Transverse colon (tissue), 4 donors: ENCODE measurements at regions not wholly inside any gene's neighbourhood (a gene's known extent, or its start where the extent isn't known, plus 50 kb on each side); places are given as distances from the start of the nearest gene placed in this dataset.

Experiments used
- DNase-seq: peaks from one replicate; pipeline ENCODE4 v3.0.0-alpha.2; 2019
- H3K27ac ChIP-seq, 4 donors: fragments of 200-600 bp; sonication (generic); 2 replicates each; pipeline ENCODE4 v1.5.1; 2016 to 2018; ENCODE audit warnings: inconsistent platforms in 4 of 4
- H3K27me3 ChIP-seq: fragments of 200-600 bp; sonication (generic); 2 replicates; pipeline ENCODE4 v1.5.1; 2017; ENCODE audit warnings: inconsistent platforms
- H3K36me3 ChIP-seq, 4 donors: fragments of 200-600 bp; sonication (generic); 2 replicates each; pipeline ENCODE4 v1.5.1; 2017 to 2019; ENCODE audit warnings: inconsistent platforms in 4 of 4
- H3K4me1 ChIP-seq, 4 donors: fragments of 200-600 bp; sonication (generic); 2 replicates each; pipeline ENCODE4 v1.5.1; 2017 to 2020; ENCODE audit warnings: inconsistent platforms in 4 of 4
- H3K4me3 ChIP-seq, 4 donors: fragments of 200-600 bp; sonication (generic); 1 replicate in 1 of 4; 2 replicates in 3 of 4; pipeline versions ENCODE4 v1.5.1 to v1.6.1; 2017 to 2019; ENCODE audit warnings: inconsistent platforms in 4 of 4
- H3K9me3 ChIP-seq, 2 donors: fragments of 200-600 bp; sonication (generic); 2 replicates each; pipeline ENCODE4 v1.5.1; 2017 to 2019; ENCODE audit warnings: inconsistent platforms in 2 of 2
- EP300 ChIP-seq: sonication (generic); formaldehyde crosslinking; IDR thresholded peaks from one replicate; pipeline ENCODE4 v1.6.1; 2017; ENCODE audit warnings: antibody characterized with exemption, low read depth
- POLR2A ChIP-seq: fragments of 450-650 bp; IDR thresholded peaks from one replicate; pipeline ENCODE4 v1.6.1; 2016; ENCODE audit warnings: antibody characterized with exemption, mild to moderate bottlenecking, moderate library complexity
- POLR2AphosphoS5 ChIP-seq, 3 donors: sonication (generic); formaldehyde crosslinking; IDR thresholded peaks; one replicate each; pipeline ENCODE4 v1.6.1; 2016; ENCODE audit warnings: antibody characterized with exemption in 3 of 3
- WGBS, 2 donors: methylation state at CpG; one replicate each; pipeline ENCODE4 v1.1.5; 2018; ENCODE audit warnings: low coverage in 1 of 2; 5-methylcytosine and 5-hydroxymethylcytosine counted together
- in situ Hi-C, 4 donors: fragments of 200-750 bp; cut with MboI; loops; one replicate each; pipeline versions ENCODE4 v1.15.0 to v1.15.1; 2017; ENCODE audit warnings: low sequenced_read_pairs in 3 of 4, low pct_ligation_motif_present in 1 of 4, low pct_unique_long_range_greater_than_20kb in 1 of 4
- intact Hi-C: fragments of 100-400 bp; cut with DNase I; formaldehyde crosslinking; loops from one replicate; pipeline ENCODE4 v1.15.1; 2023; ENCODE audit warnings: low total_unique reads
- TF ChIP-seq, protein P1 (sequence below), 5 experiments: fragments of 200-600 bp in 3 of 5; fragments of 450-650 bp in 2 of 5; sonication (generic) in 3 of 5; IDR thresholded peaks; 1 replicate in 2 of 5; 2 replicates in 3 of 5; pipeline ENCODE4 v1.5.1; 2016 to 2017; ENCODE audit warnings: antibody characterized with exemption in 5 of 5, inconsistent platforms in 3 of 5, mild to moderate bottlenecking in 2 of 5, moderate library complexity in 1 of 5

DNA sequence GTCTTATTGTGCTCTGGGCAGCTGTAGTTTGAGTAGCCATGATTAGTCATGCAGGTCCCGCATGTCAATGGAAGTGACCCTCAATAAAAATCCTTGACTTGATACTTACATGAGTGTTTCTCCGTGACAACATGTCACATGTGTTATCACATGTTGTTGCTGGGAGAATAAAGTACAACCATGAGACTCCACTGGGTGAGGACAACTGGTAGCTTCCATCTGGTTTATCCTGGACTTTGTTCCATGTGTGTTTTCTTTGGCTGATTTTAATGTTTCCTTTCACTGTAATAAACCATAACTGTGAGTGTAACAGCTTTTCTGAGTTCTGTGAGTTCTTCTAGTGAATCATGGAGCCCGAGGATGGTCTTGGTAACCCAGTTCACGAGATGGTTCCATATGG is 63.1 kb upstream of the NDN start:
- Histone ChIP-seq H3K27ac (peak overlapping the region in 1 of 4 donors; percentile 10), H3K9me3 (no peaks in the 10 kb centered on the region), H3K4me3 (no peak overlapping the region), H3K27me3 (no peaks in the 10 kb centered on the region), H3K4me1 (peaks cover 0 to 8% (median 3%) of the 10 kb centered on the region in 4 donors), H3K36me3 (no peaks in the 10 kb centered on the region)
- WGBS, 2 donors, result 41 to 57% methylated on average over 3 to 4 of the region's 4 CpGs
- DNase-seq, result no peak
- intact Hi-C loops (no loop called here), in situ Hi-C loops (no loop called here)
- TF ChIP-seq, protein P1, sequence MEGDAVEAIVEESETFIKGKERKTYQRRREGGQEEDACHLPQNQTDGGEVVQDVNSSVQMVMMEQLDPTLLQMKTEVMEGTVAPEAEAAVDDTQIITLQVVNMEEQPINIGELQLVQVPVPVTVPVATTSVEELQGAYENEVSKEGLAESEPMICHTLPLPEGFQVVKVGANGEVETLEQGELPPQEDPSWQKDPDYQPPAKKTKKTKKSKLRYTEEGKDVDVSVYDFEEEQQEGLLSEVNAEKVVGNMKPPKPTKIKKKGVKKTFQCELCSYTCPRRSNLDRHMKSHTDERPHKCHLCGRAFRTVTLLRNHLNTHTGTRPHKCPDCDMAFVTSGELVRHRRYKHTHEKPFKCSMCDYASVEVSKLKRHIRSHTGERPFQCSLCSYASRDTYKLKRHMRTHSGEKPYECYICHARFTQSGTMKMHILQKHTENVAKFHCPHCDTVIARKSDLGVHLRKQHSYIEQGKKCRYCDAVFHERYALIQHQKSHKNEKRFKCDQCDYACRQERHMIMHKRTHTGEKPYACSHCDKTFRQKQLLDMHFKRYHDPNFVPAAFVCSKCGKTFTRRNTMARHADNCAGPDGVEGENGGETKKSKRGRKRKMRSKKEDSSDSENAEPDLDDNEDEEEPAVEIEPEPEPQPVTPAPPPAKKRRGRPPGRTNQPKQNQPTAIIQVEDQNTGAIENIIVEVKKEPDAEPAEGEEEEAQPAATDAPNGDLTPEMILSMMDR (IDR thresholded peaks at IDR 0.05), result no peak
- TF ChIP-seq POLR2AphosphoS5 (IDR thresholded peaks at IDR 0.05) (no peak), POLR2A (no peak), EP300 (no peak)

DNA sequence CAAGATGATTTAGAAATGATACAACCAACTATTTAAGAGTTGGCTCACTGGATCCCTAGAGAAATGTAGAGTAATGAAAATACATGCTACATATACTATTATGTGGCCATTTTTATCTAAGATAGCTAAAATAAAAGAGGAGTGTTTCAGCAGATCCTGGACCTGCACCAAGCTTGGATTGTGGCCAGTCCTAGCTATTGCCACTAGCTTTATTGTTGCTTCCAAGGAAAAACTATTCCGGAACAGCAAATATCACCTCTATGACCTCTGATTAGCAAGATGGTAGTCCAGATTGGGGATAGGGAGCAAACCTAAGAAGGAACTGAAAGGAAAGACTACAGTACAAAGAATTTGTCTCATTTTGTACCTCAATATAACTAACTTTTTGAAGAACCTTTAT is 63.7 kb upstream of the NDN start:
- intact Hi-C loops, result no loop called here
- H3K4me3 ChIP-seq, result no peak overlapping the region
- in situ Hi-C loops, result no loop called here
- TF ChIP-seq, protein P1 (IDR thresholded peaks at IDR 0.05), result no peak
- TF ChIP-seq POLR2A (no peak), POLR2AphosphoS5 (IDR thresholded peaks at IDR 0.05) (no peak), EP300 (no peak)
- peak; percentile 12 for DNase-seq
- H3K36me3 ChIP-seq, result no peaks in the 10 kb centered on the region
- 25 to 50% methylated on average over 1 of the region's 1 CpG for WGBS, 2 donors
- no peaks in the 10 kb centered on the region for H3K27me3 ChIP-seq
- H3K9me3 ChIP-seq, result no peaks in the 10 kb centered on the region
- peaks cover 0 to 8% (median 3%) of the 10 kb centered on the region in 4 donors for H3K4me1 ChIP-seq
- peak overlapping the region in 1 of 4 donors; percentile 10 for H3K27ac ChIP-seq

DNA sequence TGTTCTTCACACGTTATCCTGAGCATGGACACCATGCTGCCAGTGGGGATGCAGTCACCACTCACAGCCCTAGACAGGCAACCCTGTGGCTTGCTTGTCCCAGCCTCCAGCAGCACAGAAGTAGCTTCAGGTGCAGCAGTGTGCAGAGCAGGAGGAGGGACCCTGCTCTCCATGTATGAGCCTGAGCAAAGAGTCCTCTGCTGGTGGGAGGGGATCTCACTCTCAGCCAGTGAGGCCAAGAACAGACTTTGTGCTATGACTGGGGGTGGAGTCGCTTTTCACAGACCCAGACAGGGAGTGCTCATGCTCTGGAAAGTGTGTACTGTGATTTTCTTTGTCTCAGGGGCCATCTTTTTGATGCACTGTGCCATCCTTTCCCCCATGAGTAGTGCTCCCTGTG is 66.1 kb upstream of the NDN start:
- no peak for TF ChIP-seq POLR2AphosphoS5 (IDR thresholded peaks at IDR 0.05)
- no peak for TF ChIP-seq EP300
- TF ChIP-seq, protein P1 (IDR thresholded peaks at IDR 0.05), result no peak
- TF ChIP-seq POLR2A, result no peak
- no peak for DNase-seq
- no peak overlapping the region for H3K4me3 ChIP-seq
- no peak overlapping the region for H3K27ac ChIP-seq
- H3K9me3 ChIP-seq, result no peaks in the 10 kb centered on the region
- in situ Hi-C loops, result no loop called here
- H3K27me3 ChIP-seq, result no peaks in the 10 kb centered on the region
- 44% methylated on average over 1 of the region's 2 CpGs; no CpG with 5 or more reads in 1 of the 2 donors for WGBS, 2 donors
- intact Hi-C loops, result no loop called here
- H3K4me1 ChIP-seq, result peaks cover 0 to 8% (median 3%) of the 10 kb centered on the region in 4 donors
- H3K36me3 ChIP-seq, result no peaks in the 10 kb centered on the region

DNA sequence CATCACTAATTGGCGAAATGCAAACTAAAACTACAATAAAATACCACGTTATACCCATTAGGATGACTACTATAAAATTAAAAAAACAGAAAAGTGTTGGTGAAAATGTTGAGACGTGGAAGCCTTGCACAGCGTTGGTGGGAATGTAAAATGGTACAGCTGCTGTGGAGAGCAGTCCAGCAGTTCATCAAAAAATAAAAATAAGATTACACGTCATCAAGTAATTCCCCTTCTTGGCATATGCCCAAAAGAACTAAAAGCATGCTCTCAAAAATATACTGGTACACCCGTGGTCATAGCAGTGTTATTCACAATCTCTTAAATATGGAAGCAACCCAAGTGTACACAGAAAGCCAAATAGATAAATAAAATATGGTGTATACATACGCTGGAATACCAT is 71.8 kb upstream of the NDN start:
- Histone ChIP-seq H3K4me3 (no peak overlapping the region), H3K4me1 (no peaks in the 10 kb centered on the region), H3K36me3 (no peaks in the 10 kb centered on the region), H3K27me3 (no peaks in the 10 kb centered on the region), H3K9me3 (no peaks in the 10 kb centered on the region), H3K27ac (no peak overlapping the region)
- TF ChIP-seq POLR2AphosphoS5 (IDR thresholded peaks at IDR 0.05) (no peak), EP300 (no peak), POLR2A (no peak)
- TF ChIP-seq, protein P1 (IDR thresholded peaks at IDR 0.05), result no peak
- intact Hi-C loops (no loop called here), in situ Hi-C loops (no loop called here)
- DNase-seq, result no peak
- WGBS, 2 donors, result 37 to 38% methylated on average over 6 to 7 of the region's 7 CpGs
